GM12878 (cell line): ENCODE measurements at regions not wholly inside any gene's neighbourhood (a gene's known extent, or its start where the extent isn't known, plus 50 kb on each side); places are given as distances from the start of the nearest gene placed in this dataset.

Experiments
- CBFB ChIP-seq: IDR thresholded peaks from 2 replicates; pipeline ENCODE4 v1.6.1; 2016; ENCODE audit warnings: antibody characterized with exemption, low read depth
- GABPA ChIP-seq: IDR thresholded peaks from 2 replicates; pipeline ENCODE4 v1.6.1; 2014; ENCODE audit warnings: antibody characterized with exemption, low read depth, mild to moderate bottlenecking, inconsistent platforms
- IKZF1 ChIP-seq: fragments of 450-650 bp; conservative IDR thresholded peaks from 2 replicates; pipeline ENCODE4 v1.6.1; 2017; ENCODE audit warnings: antibody characterized with exemption, mild to moderate bottlenecking
- MTA3 ChIP-seq: IDR thresholded peaks from 2 replicates; pipeline ENCODE4 v1.6.1; 2012; ENCODE audit warnings: low read length, inconsistent platforms, borderline replicate concordance
- SMAD1 ChIP-seq: fragments of 450-650 bp; IDR thresholded peaks from 2 replicates; pipeline ENCODE4 v1.6.1; 2018; ENCODE audit warnings: mild to moderate bottlenecking, low read depth; ENCODE audit not compliant: partially characterized antibody
- ZNF622 ChIP-seq: fragments of 450-650 bp; IDR thresholded peaks from 2 replicates; pipeline ENCODE4 v1.6.1; 2017; ENCODE audit warnings: mild to moderate bottlenecking, inconsistent platforms
- TF ChIP-seq, protein P1 (sequence below): fragments of 450-650 bp; IDR thresholded peaks from 2 replicates; pipeline ENCODE4 v1.6.1; 2018; ENCODE audit warnings: mild to moderate bottlenecking, low read depth, moderate library complexity; ENCODE audit not compliant: partially characterized antibody
- TF ChIP-seq, protein P2 (sequence below): IDR thresholded peaks from 2 replicates; pipeline ENCODE4 v1.6.1; 2011; ENCODE audit warnings: low read depth, low read length, improper control_type of control experiment, borderline replicate concordance
- TF ChIP-seq, protein P3 (sequence below): fragments of 450-650 bp; IDR thresholded peaks from 2 replicates; pipeline ENCODE4 v1.6.1; 2017; ENCODE audit warnings: mild to moderate bottlenecking, moderate library complexity
- TF ChIP-seq, protein P4 (sequence below): fragments of 450-650 bp; IDR thresholded peaks from 2 replicates; pipeline ENCODE4 v1.6.1; 2016; ENCODE audit warnings: mild to moderate bottlenecking

DNA sequence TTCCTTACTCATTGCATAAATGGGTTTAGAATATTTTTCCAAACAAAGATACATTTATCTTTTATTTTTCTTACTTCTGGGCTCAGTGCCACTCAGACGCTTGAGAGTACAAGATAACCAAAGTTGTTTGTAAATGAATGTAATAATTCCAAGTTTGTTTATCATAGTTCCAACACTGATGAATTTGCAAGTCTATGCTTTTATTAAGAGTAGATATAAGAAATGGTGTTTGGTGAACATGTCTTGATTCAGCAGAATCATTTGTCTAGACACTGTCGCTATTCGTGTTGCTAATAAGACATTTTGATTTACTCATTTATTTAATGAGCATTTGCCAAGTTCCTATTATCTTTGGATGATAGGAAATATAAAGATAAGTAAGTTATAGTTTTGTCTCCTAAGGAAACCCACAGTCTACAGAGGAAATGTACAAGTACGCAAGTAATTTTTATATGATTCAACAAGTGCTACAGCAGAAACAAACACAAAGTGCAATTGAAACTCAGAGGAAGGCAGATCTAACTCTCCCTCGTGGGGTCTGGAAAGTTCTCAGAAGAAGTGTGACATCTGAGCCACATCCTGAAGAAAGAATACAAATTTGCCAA, 132.8 kb upstream of the FSCB start (continued):
- TF ChIP-seq, protein P1, sequence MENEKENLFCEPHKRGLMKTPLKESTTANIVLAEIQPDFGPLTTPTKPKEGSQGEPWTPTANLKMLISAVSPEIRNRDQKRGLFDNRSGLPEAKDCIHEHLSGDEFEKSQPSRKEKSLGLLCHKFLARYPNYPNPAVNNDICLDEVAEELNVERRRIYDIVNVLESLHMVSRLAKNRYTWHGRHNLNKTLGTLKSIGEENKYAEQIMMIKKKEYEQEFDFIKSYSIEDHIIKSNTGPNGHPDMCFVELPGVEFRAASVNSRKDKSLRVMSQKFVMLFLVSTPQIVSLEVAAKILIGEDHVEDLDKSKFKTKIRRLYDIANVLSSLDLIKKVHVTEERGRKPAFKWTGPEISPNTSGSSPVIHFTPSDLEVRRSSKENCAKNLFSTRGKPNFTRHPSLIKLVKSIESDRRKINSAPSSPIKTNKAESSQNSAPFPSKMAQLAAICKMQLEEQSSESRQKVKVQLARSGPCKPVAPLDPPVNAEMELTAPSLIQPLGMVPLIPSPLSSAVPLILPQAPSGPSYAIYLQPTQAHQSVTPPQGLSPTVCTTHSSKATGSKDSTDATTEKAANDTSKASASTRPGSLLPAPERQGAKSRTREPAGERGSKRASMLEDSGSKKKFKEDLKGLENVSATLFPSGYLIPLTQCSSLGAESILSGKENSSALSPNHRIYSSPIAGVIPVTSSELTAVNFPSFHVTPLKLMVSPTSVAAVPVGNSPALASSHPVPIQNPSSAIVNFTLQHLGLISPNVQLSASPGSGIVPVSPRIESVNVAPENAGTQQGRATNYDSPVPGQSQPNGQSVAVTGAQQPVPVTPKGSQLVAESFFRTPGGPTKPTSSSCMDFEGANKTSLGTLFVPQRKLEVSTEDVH, result no peak
- TF ChIP-seq SMAD1, result no peak
- no peak for TF ChIP-seq MTA3
- TF ChIP-seq, protein P2, sequence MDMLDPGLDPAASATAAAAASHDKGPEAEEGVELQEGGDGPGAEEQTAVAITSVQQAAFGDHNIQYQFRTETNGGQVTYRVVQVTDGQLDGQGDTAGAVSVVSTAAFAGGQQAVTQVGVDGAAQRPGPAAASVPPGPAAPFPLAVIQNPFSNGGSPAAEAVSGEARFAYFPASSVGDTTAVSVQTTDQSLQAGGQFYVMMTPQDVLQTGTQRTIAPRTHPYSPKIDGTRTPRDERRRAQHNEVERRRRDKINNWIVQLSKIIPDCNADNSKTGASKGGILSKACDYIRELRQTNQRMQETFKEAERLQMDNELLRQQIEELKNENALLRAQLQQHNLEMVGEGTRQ, result no peak
- TF ChIP-seq GABPA, result no peak
- TF ChIP-seq, protein P3, sequence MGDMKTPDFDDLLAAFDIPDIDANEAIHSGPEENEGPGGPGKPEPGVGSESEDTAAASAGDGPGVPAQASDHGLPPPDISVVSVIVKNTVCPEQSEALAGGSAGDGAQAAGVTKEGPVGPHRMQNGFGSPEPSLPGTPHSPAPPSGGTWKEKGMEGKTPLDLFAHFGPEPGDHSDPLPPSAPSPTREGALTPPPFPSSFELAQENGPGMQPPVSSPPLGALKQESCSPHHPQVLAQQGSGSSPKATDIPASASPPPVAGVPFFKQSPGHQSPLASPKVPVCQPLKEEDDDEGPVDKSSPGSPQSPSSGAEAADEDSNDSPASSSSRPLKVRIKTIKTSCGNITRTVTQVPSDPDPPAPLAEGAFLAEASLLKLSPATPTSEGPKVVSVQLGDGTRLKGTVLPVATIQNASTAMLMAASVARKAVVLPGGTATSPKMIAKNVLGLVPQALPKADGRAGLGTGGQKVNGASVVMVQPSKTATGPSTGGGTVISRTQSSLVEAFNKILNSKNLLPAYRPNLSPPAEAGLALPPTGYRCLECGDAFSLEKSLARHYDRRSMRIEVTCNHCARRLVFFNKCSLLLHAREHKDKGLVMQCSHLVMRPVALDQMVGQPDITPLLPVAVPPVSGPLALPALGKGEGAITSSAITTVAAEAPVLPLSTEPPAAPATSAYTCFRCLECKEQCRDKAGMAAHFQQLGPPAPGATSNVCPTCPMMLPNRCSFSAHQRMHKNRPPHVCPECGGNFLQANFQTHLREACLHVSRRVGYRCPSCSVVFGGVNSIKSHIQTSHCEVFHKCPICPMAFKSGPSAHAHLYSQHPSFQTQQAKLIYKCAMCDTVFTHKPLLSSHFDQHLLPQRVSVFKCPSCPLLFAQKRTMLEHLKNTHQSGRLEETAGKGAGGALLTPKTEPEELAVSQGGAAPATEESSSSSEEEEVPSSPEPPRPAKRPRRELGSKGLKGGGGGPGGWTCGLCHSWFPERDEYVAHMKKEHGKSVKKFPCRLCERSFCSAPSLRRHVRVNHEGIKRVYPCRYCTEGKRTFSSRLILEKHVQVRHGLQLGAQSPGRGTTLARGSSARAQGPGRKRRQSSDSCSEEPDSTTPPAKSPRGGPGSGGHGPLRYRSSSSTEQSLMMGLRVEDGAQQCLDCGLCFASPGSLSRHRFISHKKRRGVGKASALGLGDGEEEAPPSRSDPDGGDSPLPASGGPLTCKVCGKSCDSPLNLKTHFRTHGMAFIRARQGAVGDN, result no peak
- no peak for TF ChIP-seq CBFB
- TF ChIP-seq, protein P4, sequence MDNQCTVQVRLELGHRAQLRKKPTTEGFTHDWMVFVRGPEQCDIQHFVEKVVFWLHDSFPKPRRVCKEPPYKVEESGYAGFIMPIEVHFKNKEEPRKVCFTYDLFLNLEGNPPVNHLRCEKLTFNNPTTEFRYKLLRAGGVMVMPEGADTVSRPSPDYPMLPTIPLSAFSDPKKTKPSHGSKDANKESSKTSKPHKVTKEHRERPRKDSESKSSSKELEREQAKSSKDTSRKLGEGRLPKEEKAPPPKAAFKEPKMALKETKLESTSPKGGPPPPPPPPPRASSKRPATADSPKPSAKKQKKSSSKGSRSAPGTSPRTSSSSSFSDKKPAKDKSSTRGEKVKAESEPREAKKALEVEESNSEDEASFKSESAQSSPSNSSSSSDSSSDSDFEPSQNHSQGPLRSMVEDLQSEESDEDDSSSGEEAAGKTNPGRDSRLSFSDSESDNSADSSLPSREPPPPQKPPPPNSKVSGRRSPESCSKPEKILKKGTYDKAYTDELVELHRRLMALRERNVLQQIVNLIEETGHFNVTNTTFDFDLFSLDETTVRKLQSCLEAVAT, result no peak
- TF ChIP-seq ZNF622, result no peak
- no peak for TF ChIP-seq IKZF1
